H7 (cell line): ENCODE measurements at regions not wholly inside any gene's neighbourhood (a gene's known extent, or its start where the extent isn't known, plus 50 kb on each side); places are given as distances from the start of the nearest gene placed in this dataset.

Source experiments
- DNase-seq: peaks from one replicate; pipeline ENCODE4 v3.0.0; 2012
- H3K27me3 ChIP-seq: 2 replicates; pipeline ENCODE4 v1.6.0; 2011; ENCODE audit warnings: mild to moderate bottlenecking, low read length; ENCODE audit not compliant: control insufficient read depth, insufficient read depth
- H3K36me3 ChIP-seq: replicated peaks from 2 replicates; pipeline ENCODE4 v1.5.1; 2011; ENCODE audit warnings: low read length; ENCODE audit not compliant: control insufficient read depth, insufficient read depth
- H3K4me3 ChIP-seq: 2 replicates; pipeline ENCODE4 v1.5.1; 2011; ENCODE audit warnings: low read depth, mild to moderate bottlenecking, control low read depth, low read length, moderate library complexity; ENCODE audit not compliant: insufficient read depth

DNA sequence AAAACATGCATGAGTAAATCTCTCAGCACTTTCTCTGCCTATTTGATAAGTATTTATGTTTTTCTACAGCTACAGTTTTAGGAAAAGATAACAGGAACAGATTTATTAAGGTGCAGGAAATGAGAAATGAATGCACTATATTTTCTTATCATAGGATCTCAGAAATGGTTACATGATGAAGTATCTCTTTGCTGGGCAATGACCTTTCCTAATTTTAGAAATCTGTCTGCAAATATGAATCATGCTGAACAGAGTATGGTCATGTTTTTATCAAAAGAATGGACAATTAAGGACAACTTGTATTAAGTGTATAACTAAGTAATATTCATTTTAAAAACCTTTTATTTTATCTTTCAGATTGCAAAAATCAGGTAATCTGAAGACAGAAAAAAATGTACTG is 53.8 kb upstream of the SPPL2A start:
- H3K36me3 ChIP-seq: no peaks in the 10 kb centered on the region
- H3K27me3 ChIP-seq: no peaks in the 10 kb centered on the region
- DNase-seq: no peak
- no peak overlapping the region for H3K4me3 ChIP-seq

DNA sequence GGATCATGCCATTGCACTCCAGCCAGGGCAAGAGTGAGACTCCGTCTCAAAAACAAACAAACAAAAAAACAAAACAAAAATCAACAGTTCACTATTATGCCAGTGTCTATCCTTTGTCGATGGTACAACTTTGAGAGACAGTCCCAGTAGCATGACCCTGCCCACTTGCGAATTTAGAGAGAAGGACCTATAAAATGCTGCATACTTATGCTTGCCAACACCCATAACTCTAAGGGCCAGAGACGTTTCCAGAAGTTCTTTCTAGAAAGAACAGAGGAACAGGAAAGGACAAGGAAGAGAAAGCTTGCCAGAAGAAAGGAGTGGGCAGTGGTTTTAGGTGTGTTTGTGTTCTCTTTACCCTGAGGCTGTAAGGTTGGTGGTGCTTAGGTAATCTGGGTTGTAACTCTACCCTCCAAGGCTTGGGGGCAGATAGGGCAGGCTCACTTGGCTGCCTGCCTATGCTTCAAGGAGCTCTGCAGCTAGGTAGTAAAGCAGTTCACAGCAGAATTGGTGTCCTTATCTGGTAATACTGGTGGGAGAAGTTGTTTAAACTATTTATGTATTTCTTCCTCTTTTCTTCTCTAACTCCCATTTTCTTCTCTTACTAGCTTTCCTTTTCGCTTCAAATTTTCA is 50.6 kb upstream of the SPPL2A start:
- no peak for DNase-seq
- Histone ChIP-seq H3K36me3 (no peaks in the 10 kb centered on the region), H3K4me3 (no peak overlapping the region), H3K27me3 (no peaks in the 10 kb centered on the region)
